GM18517 (cell line): ENCODE measurements at regions not wholly inside any gene's neighbourhood (a gene's known extent, or its start where the extent isn't known, plus 50 kb on each side); places are given as distances from the start of the nearest gene placed in this dataset.
A peak's percentile ranks its signal among the peaks of the same experiment; 100 is the strongest.

Source experiments
- ATAC-seq: cut with Tn5 transposase; IDR thresholded peaks from one replicate; pipeline ENCODE4 v1.9.1; 2021; ENCODE audit warnings: mild to moderate bottlenecking, moderate library complexity; ENCODE audit not compliant: unreplicated experiment

GRCh38 chr4:120528428-120528827 lies 394.1 kb downstream of the PRDM5 start:
- no peak for ATAC-seq

GRCh38 chr4:120526033-120526432 lies 396.5 kb downstream of the PRDM5 start:
- ATAC-seq, result no peak

GRCh38 chr4:120525106-120525505 lies 397.4 kb downstream of the PRDM5 start:
- no peak for ATAC-seq

- ATAC-seq, result no peak
These were observed 398.3 kb downstream of the PRDM5 start for GRCh38 chr4:120524237-120524636.

GRCh38 chr4:120520761-120521160 lies 401.8 kb downstream of the PRDM5 start:
- ATAC-seq, result no peak

- no peak for ATAC-seq
These were observed 404.6 kb downstream of the PRDM5 start for GRCh38 chr4:120517966-120518365.

GRCh38 chr4:120509719-120510118 lies 412.8 kb downstream of the PRDM5 start:
- no peak for ATAC-seq

GRCh38 chr4:120509222-120509621 lies 413.3 kb downstream of the PRDM5 start:
- no peak for ATAC-seq

- ATAC-seq, result no peak
These were observed 414.5 kb downstream of the PRDM5 start for GRCh38 chr4:120508036-120508435.

GRCh38 chr4:120506536-120506935 lies 416.0 kb downstream of the PRDM5 start:
- no peak for ATAC-seq

GRCh38 chr4:120498678-120499077 lies 423.8 kb downstream of the PRDM5 start:
- ATAC-seq, result no peak

- no peak for ATAC-seq
These were observed 424.8 kb upstream of the MAD2L1 start for GRCh38 chr4:120491481-120491880.

- ATAC-seq, result no peak
These were observed 415.1 kb upstream of the MAD2L1 start for GRCh38 chr4:120481756-120482155.

- ATAC-seq, result no peak
These were observed 405.9 kb upstream of the MAD2L1 start for GRCh38 chr4:120472447-120473131.

- no peak for ATAC-seq
These were observed 399.8 kb upstream of the MAD2L1 start for GRCh38 chr4:120466429-120466828.

GRCh38 chr4:120454788-120455187 lies 388.1 kb upstream of the MAD2L1 start:
- no peak for ATAC-seq

- no peak for ATAC-seq
These were observed 385.9 kb upstream of the MAD2L1 start for GRCh38 chr4:120452536-120452935.

GRCh38 chr4:120452001-120452400 lies 385.4 kb upstream of the MAD2L1 start:
- ATAC-seq, result no peak

GRCh38 chr4:120447774-120448173 lies 381.1 kb upstream of the MAD2L1 start:
- no peak for ATAC-seq

- peak; percentile 97 for ATAC-seq
These were observed 379.5 kb upstream of the MAD2L1 start for GRCh38 chr4:120446051-120446567.

- ATAC-seq, result no peak
These were observed 378.5 kb upstream of the MAD2L1 start for GRCh38 chr4:120445186-120445585.

- ATAC-seq, result no peak
These were observed 376.5 kb upstream of the MAD2L1 start for GRCh38 chr4:120443116-120443515.

GRCh38 chr4:120440730-120441129 lies 374.1 kb upstream of the MAD2L1 start:
- no peak for ATAC-seq
